PC-9 (cell line): ENCODE measurements at regions not wholly inside any gene's neighbourhood (a gene's known extent, or its start where the extent isn't known, plus 50 kb on each side); places are given as distances from the start of the nearest gene placed in this dataset.

Experiments used
- EZH2 ChIP-seq: fragments of 200-600 bp; sonication (generic); IDR thresholded peaks from 2 replicates; pipeline ENCODE4 v1.8.0; 2017; ENCODE audit warnings: antibody characterized with exemption, low read depth
- TF ChIP-seq, protein P1 (sequence below): fragments of 200-600 bp; sonication (generic); conservative IDR thresholded peaks from 2 replicates; pipeline ENCODE4 v1.6.1; 2017; ENCODE audit warnings: mixed run types, antibody characterized with exemption, mild to moderate bottlenecking, moderate library complexity

DNA sequence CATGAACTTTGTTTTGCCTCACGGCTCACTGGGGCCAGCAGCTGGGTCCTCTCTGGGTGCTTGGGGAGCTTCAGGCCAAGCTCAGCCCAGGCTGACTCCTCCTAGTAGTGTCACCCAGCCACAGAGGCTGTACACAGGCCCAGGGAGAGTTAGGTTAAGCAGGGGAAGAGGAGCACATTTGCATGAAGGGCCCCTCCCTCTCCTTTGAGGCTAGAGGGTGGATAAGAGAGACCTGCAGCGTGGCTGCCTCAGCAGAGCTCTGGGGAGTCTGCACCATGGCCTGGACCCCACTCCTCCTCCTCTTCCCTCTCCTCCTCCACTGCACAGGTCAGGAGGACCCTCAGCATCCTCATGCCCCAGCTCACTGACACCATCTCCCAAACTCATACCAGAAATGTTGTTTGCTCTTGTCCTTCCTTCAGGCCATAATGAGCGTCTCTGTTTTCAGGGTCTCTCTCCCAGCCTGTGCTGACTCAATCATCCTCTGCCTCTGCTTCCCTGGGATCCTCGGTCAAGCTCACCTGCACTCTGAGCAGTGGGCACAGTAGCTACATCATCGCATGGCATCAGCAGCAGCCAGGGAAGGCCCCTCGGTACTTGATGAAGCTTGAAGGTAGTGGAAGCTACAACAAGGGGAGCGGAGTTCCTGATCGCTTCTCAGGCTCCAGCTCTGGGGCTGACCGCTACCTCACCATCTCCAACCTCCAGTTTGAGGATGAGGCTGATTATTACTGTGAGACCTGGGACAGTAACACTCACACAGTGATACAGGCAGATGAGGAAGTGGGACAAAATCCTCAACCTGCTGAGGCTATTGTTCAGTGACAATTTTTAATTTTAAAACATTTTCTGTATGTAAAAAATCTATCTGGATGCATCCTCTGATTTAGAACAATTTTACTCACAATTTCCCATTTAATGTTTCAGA lies 82.4 kb upstream of the VPREB1 start:
- TF ChIP-seq, protein P1, sequence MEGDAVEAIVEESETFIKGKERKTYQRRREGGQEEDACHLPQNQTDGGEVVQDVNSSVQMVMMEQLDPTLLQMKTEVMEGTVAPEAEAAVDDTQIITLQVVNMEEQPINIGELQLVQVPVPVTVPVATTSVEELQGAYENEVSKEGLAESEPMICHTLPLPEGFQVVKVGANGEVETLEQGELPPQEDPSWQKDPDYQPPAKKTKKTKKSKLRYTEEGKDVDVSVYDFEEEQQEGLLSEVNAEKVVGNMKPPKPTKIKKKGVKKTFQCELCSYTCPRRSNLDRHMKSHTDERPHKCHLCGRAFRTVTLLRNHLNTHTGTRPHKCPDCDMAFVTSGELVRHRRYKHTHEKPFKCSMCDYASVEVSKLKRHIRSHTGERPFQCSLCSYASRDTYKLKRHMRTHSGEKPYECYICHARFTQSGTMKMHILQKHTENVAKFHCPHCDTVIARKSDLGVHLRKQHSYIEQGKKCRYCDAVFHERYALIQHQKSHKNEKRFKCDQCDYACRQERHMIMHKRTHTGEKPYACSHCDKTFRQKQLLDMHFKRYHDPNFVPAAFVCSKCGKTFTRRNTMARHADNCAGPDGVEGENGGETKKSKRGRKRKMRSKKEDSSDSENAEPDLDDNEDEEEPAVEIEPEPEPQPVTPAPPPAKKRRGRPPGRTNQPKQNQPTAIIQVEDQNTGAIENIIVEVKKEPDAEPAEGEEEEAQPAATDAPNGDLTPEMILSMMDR = no peak
- no peak for TF ChIP-seq EZH2
